Upper lobe of right lung (tissue), 1 donor: ENCODE measurements at regions not wholly inside any gene's neighbourhood (a gene's known extent, or its start where the extent isn't known, plus 50 kb on each side); places are given as distances from the start of the nearest gene placed in this dataset.

Experiments
- ATAC-seq: fragments of 200-7000 bp; cut with Tn5 transposase; one replicate; pipeline ENCODE4 v1.9.1; 2020; ENCODE audit warnings: mild to moderate bottlenecking, moderate library complexity
- DNase-seq: peaks from one replicate; pipeline ENCODE4 v3.0.0-alpha.2; 2020
- H3K27ac ChIP-seq: fragments of 200-600 bp; one replicate; pipeline ENCODE4 v1.8.0; 2022
- H3K27me3 ChIP-seq: fragments of 200-600 bp; one replicate; pipeline ENCODE4 v1.8.0; 2022; ENCODE audit warnings: mild to moderate bottlenecking
- H3K36me3 ChIP-seq: fragments of 200-600 bp; one replicate; pipeline ENCODE4 v1.8.0; 2022
- H3K4me1 ChIP-seq: fragments of 200-600 bp; one replicate; pipeline ENCODE4 v1.8.0; 2022
- H3K4me3 ChIP-seq: fragments of 200-600 bp; one replicate; pipeline ENCODE4 v1.8.0; 2022; ENCODE audit warnings: mild to moderate bottlenecking
- H3K9me3 ChIP-seq: fragments of 200-600 bp; one replicate; pipeline ENCODE4 v1.8.0; 2022
- intact Hi-C: fragments of 100-400 bp; cut with DNase I; formaldehyde crosslinking; loops from one replicate; pipeline ENCODE4 v1.11.0; 2022
- TF ChIP-seq, protein P1 (sequence below): fragments of 200-600 bp; IDR thresholded peaks from one replicate; pipeline ENCODE4 v1.8.0; 2022; ENCODE audit warnings: antibody characterized with exemption
- donor health status: DM: no; HTN: yes; CAD: no; lungs with severe emphysema.

DNA sequence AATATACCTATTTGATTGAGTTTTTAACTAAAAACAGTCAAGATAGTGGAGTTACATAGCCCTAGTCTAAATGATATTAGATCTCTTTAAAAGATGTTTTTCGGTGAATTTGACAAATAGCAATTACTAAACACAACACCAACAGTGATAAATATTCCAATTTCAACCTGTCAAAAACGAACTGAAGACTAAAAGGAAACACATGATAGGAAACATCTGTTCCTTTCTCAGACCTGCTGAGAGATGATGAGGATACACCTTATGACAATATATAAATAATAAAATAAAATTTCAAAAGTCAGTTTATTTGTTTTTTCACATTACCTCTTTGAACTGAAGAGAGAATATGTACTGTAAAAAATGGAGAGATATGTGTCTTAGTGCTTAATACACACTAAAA, 232.7 kb downstream of the RASSF9 start:
- DNase-seq (no peak), ATAC-seq (no peak)
- no peaks in the 10 kb centered on the region for H3K4me1 ChIP-seq
- intact Hi-C loops, result no loop called here
- TF ChIP-seq, protein P1, sequence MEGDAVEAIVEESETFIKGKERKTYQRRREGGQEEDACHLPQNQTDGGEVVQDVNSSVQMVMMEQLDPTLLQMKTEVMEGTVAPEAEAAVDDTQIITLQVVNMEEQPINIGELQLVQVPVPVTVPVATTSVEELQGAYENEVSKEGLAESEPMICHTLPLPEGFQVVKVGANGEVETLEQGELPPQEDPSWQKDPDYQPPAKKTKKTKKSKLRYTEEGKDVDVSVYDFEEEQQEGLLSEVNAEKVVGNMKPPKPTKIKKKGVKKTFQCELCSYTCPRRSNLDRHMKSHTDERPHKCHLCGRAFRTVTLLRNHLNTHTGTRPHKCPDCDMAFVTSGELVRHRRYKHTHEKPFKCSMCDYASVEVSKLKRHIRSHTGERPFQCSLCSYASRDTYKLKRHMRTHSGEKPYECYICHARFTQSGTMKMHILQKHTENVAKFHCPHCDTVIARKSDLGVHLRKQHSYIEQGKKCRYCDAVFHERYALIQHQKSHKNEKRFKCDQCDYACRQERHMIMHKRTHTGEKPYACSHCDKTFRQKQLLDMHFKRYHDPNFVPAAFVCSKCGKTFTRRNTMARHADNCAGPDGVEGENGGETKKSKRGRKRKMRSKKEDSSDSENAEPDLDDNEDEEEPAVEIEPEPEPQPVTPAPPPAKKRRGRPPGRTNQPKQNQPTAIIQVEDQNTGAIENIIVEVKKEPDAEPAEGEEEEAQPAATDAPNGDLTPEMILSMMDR, result no peak
- no peak overlapping the region for H3K27ac ChIP-seq
- no peak overlapping the region for H3K4me3 ChIP-seq
- no peaks in the 10 kb centered on the region for H3K36me3 ChIP-seq
- H3K27me3 ChIP-seq, result no peaks in the 10 kb centered on the region
- H3K9me3 ChIP-seq, result no peaks in the 10 kb centered on the region

DNA sequence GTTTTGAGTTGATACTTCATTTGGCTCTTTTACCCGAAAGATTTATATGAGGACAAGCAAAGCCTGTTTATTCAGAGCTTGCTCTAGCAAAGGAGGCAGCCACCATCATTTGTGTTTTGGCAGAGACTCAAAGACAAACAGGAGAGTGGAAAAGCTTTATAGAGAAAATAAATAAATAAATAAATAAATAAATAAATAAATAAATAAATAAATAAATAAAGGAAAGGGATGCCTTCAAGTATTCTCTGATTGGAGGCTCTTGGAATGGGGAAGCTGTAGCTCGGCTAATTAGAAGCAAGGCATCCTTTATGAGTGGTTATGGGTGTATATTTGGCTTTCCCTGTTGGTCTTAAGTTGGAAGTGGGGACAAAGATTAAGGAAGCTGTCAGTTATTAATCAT, 229.8 kb downstream of the RASSF9 start:
- Histone ChIP-seq H3K4me3 (no peak overlapping the region), H3K27me3 (no peaks in the 10 kb centered on the region), H3K4me1 (no peaks in the 10 kb centered on the region), H3K27ac (no peak overlapping the region), H3K36me3 (no peaks in the 10 kb centered on the region), H3K9me3 (no peaks in the 10 kb centered on the region)
- intact Hi-C loops, result no loop called here
- DNase-seq, result no peak
- ATAC-seq, result no peak
- TF ChIP-seq, protein P1, result no peak

DNA sequence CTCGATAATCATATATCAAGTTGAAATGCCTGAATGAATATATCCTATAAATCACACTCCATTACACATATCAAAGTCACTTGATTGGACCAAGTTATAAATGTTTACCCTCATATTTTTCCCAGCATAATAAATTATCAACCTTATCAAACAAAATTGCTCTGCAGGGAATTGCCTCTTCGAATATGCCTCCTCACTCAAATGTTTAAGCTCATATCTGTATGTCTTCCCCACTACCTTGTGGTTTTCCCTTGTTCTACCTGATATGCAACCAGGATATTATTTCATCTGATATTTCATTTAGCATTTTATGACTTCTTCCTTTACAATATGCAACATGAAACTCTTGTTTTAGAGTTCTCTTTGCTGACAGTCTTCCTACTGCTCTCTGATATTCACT, 226.4 kb downstream of the RASSF9 start:
- Histone ChIP-seq H3K36me3 (no peaks in the 10 kb centered on the region), H3K4me3 (no peak overlapping the region), H3K27me3 (no peaks in the 10 kb centered on the region), H3K27ac (no peak overlapping the region), H3K4me1 (no peaks in the 10 kb centered on the region), H3K9me3 (peaks cover 7% of the 10 kb centered on the region)
- intact Hi-C loops, result no loop called here
- TF ChIP-seq, protein P1, result no peak
- DNase-seq, result no peak
- ATAC-seq, result no peak

DNA sequence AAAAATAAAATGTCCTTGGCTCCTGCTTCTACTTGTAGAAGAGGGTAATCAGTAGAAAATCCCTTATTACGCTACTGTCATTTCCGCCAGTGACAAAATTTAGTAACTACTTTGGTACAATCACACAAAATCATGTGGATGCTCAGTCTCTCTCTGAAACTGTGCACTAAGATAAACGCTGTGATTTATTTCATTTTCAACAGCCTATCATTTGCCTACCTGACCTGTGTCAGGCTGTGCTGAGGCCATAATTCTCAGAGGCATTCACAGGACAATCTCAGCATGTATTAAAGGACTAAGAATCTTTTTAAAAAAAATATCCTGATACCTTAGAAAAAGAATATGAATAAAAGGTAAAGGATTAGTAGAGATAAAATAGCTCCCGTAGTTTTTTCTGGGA, 226.0 kb downstream of the RASSF9 start:
- DNase-seq (no peak), ATAC-seq (no peak)
- no peaks in the 10 kb centered on the region for H3K4me1 ChIP-seq
- TF ChIP-seq, protein P1, result no peak
- intact Hi-C loops, result no loop called here
- no peaks in the 10 kb centered on the region for H3K27me3 ChIP-seq
- H3K27ac ChIP-seq, result no peak overlapping the region
- H3K36me3 ChIP-seq, result no peaks in the 10 kb centered on the region
- H3K9me3 ChIP-seq, result peaks cover 7% of the 10 kb centered on the region
- H3K4me3 ChIP-seq, result no peak overlapping the region

DNA sequence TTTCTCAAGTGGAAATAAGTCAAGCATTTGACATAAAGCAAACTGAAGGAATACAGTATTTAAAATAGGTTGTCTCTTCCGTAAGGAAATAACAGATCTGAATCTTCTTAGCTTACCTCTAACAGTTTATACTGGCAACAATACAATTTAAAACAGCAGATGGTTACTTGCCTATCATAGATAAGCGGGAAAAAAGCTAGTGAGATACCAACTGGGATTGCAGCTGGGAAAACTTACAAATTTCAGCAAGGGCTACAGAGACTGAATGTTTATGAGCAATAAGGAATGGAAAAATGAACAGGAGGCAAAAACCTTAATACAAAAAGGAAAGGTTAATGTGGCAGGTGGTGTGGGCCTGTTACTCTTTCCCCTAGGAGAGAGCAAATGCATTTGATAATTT, 220.0 kb downstream of the RASSF9 start:
- DNase-seq (no peak), ATAC-seq (no peak)
- Histone ChIP-seq H3K27me3 (no peaks in the 10 kb centered on the region), H3K27ac (no peak overlapping the region), H3K9me3 (peaks cover 7% of the 10 kb centered on the region), H3K4me1 (no peaks in the 10 kb centered on the region), H3K4me3 (no peak overlapping the region), H3K36me3 (no peaks in the 10 kb centered on the region)
- intact Hi-C loops, result no loop called here
- TF ChIP-seq, protein P1, result no peak
